Brain microvascular endothelial cell (primary cell): ENCODE measurements at regions not wholly inside any gene's neighbourhood (a gene's known extent, or its start where the extent isn't known, plus 50 kb on each side); places are given as distances from the start of the nearest gene placed in this dataset.

Experiments
- DNase-seq: peaks from one replicate; pipeline ENCODE4 v3.0.0-alpha.2; 2020
- H3K27ac ChIP-seq: fragments of 250-450 bp; sonication (Bioruptor Pico); 2 replicates; pipeline ENCODE4 v1.5.1; 2020; ENCODE audit warnings: mild to moderate bottlenecking, moderate library complexity
- H3K27me3 ChIP-seq: fragments of 250-450 bp; sonication (Bioruptor Pico); replicated peaks from 2 replicates; pipeline ENCODE4 v1.5.1; 2020; ENCODE audit warnings: mild to moderate bottlenecking
- H3K36me3 ChIP-seq: fragments of 250-450 bp; sonication (Bioruptor Pico); replicated peaks from 2 replicates; pipeline ENCODE4 v1.5.1; 2020; ENCODE audit warnings: mild to moderate bottlenecking
- H3K4me3 ChIP-seq: 2 replicates; pipeline ENCODE4 v1.5.1; 2011; ENCODE audit warnings: low read depth, mild to moderate bottlenecking, control low read depth, low read length, moderate library complexity
- in situ Hi-C: cut with HindIII; loops from 2 replicates; pipeline ENCODE4 v1.10.0; 2017; ENCODE audit warnings: low sequenced_read_pairs, low pct_ligation_motif_present
- TF ChIP-seq, protein P1 (sequence below): IDR thresholded peaks from 2 replicates; pipeline ENCODE4 v1.5.1; 2011; ENCODE audit warnings: low read depth, mild to moderate bottlenecking, moderate library complexity, low read length, control low read depth, inconsistent platforms; ENCODE audit errors: missing control alignments

DNA sequence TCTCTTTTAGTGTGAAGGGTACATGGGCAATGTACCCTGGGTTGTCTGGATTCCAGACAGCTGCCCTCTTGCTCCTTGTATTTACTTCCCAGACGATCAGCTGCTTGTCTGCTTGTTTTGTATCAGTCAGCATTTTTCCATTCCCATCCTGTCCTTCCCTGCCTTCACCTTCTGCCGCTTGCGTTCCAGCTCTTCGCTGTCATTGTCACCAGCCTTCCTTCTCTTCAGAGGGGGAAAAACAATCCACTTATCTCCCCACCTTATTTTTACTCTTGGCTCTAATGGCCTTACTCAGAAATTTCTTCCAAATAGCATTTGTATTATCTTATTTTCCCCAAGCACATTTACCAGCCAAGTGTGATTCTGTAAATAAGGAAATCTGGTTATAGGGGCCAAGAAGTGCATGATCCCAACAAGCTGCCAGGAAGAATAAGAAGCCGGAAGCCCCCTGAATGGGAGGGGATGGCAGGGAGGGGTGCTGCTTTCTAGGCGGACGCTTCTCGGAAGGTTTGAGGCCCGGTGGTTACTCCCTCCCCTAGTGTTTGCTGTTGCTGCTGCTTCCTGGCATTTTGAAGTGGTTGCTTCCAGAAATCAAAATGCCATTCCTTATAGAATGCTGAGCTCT is 497.6 kb downstream of the NTRK3 start:
- TF ChIP-seq, protein P1, sequence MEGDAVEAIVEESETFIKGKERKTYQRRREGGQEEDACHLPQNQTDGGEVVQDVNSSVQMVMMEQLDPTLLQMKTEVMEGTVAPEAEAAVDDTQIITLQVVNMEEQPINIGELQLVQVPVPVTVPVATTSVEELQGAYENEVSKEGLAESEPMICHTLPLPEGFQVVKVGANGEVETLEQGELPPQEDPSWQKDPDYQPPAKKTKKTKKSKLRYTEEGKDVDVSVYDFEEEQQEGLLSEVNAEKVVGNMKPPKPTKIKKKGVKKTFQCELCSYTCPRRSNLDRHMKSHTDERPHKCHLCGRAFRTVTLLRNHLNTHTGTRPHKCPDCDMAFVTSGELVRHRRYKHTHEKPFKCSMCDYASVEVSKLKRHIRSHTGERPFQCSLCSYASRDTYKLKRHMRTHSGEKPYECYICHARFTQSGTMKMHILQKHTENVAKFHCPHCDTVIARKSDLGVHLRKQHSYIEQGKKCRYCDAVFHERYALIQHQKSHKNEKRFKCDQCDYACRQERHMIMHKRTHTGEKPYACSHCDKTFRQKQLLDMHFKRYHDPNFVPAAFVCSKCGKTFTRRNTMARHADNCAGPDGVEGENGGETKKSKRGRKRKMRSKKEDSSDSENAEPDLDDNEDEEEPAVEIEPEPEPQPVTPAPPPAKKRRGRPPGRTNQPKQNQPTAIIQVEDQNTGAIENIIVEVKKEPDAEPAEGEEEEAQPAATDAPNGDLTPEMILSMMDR, result no peak
- in situ Hi-C loops, result no loop called here
- H3K27ac ChIP-seq, result no peak overlapping the region
- H3K4me3 ChIP-seq, result no peak overlapping the region
- H3K27me3 ChIP-seq, result no peaks in the 10 kb centered on the region
- no peak for DNase-seq
- H3K36me3 ChIP-seq, result no peaks in the 10 kb centered on the region

DNA sequence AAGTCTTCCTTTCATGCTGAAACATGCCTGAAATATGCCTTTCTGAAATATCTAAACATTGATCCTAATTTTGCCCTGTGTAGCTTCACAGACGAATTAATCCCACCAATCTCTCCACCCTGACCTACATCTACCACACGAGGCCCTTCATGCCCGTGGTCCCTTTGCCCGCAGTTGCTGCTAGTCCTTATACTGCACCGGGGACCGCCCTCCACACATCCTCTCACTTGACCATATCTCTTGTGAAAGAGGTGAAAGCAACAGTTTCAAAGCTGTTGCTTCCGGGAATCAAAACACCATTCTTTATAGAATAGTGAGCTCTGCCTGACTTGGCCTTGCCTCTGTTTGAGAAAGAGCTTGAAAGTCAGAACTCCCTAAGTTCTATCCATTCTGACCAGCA is 499.5 kb downstream of the NTRK3 start:
- no peak for DNase-seq
- Histone ChIP-seq H3K4me3 (no peak overlapping the region), H3K36me3 (no peaks in the 10 kb centered on the region), H3K27me3 (no peaks in the 10 kb centered on the region), H3K27ac (no peak overlapping the region)
- in situ Hi-C loops, result no loop called here
- TF ChIP-seq, protein P1, result no peak

DNA sequence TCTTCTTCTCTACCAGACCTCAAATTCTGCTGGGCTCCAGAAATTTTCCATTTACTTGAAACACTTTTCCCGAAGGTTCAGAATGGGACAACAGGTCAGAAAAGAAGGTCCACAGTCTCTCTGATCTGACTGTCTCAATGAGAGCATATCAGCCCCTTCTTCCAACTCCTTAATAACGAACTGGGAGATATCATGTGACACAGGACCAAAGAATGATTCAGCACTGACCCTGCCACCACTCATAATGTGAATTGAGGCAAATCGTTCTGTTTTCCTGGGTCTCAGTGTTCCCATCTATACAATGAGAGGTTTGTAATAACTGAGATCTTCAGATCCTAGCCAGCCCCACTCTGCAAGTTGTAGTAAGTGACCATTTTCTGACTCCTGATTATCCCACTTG is 500.5 kb downstream of the NTRK3 start:
- Histone ChIP-seq H3K27me3 (no peaks in the 10 kb centered on the region), H3K36me3 (no peaks in the 10 kb centered on the region), H3K4me3 (no peak overlapping the region), H3K27ac (no peak overlapping the region)
- TF ChIP-seq, protein P1, result no peak
- in situ Hi-C loops, result no loop called here
- DNase-seq, result no peak

DNA sequence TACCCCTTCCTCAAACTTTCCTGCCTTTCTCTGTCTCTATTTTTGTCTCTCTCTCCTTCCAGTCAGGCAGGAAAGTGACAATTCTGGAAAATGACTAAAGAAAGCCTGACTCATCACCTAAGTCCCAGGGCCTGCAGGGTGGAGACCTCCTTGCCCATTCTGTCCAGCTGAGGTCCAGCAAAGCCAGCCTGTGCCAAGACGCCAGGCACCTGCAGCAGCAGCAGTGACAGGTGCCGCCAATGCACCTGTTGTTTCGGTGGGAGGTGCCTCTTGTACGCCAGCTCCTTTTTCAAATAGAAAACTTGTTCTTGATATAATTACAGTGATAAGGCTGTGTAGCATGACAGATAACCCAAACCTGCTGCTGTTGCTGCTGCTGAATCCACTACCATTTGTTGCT is 501.3 kb downstream of the NTRK3 start:
- in situ Hi-C loops, result no loop called here
- Histone ChIP-seq H3K4me3 (no peak overlapping the region), H3K36me3 (no peaks in the 10 kb centered on the region), H3K27me3 (no peaks in the 10 kb centered on the region), H3K27ac (no peak overlapping the region)
- TF ChIP-seq, protein P1, result no peak
- no peak for DNase-seq

- TF ChIP-seq, protein P1, result no peak
- Histone ChIP-seq H3K27ac (no peak overlapping the region), H3K36me3 (no peaks in the 10 kb centered on the region), H3K4me3 (no peak overlapping the region), H3K27me3 (no peaks in the 10 kb centered on the region)
- in situ Hi-C loops, result no loop called here
- DNase-seq, result no peak
Measured at GRCh38 chr15:87753539-87753938, 503.0 kb downstream of the NTRK3 start.

- Histone ChIP-seq H3K27ac (peak overlapping the region; percentile 72), H3K27me3 (no peaks in the 10 kb centered on the region), H3K36me3 (no peaks in the 10 kb centered on the region), H3K4me3 (no peak overlapping the region)
- peak; percentile 86 for DNase-seq
- TF ChIP-seq, protein P1, result no peak
- in situ Hi-C loops, result no loop called here
Measured at GRCh38 chr15:87752250-87752951, 504.1 kb downstream of the NTRK3 start.
